ENCODE measurements at regions not wholly inside any gene's neighbourhood (a gene's known extent, or its start where the extent isn't known, plus 50 kb on each side); places are given as distances from the start of the nearest gene placed in this dataset.

- Histone ChIP-seq H3K4me3 (ENCODE audit: low read length) (no peak overlapping the region), H3K4me1 (ENCODE audit: control insufficient read depth, insufficient read depth, low read length) (no peaks in the 10 kb centered on the region), H3K9ac (ENCODE audit: low read depth, low read length) (no peak overlapping the region), H3K27me3 (ENCODE audit: control insufficient read depth, insufficient read depth, low read length) (no peaks in the 10 kb centered on the region), H3K36me3 (ENCODE audit: insufficient read depth, low read length) (no peaks in the 10 kb centered on the region), H3K4me2 (ENCODE audit: low read length) (no peak overlapping the region), H3K9me3 (replicated peaks; ENCODE audit: low read length) (peaks cover 5% of the 10 kb centered on the region)
Observed at GRCh38 chr12:115043079-115043478, 359.1 kb upstream of the TBX3 start.

- H3K4me3 ChIP-seq (ENCODE audit: low read length), result no peak overlapping the region
- peaks cover 5% of the 10 kb centered on the region for H3K9me3 ChIP-seq (replicated peaks; ENCODE audit: low read length)
- H3K4me1 ChIP-seq (ENCODE audit: control insufficient read depth, insufficient read depth, low read length), result no peaks in the 10 kb centered on the region
- no peak overlapping the region for H3K4me2 ChIP-seq (ENCODE audit: low read length)
- no peaks in the 10 kb centered on the region for H3K36me3 ChIP-seq (ENCODE audit: insufficient read depth, low read length)
- no peaks in the 10 kb centered on the region for H3K27me3 ChIP-seq (ENCODE audit: control insufficient read depth, insufficient read depth, low read length)
- no peak overlapping the region for H3K9ac ChIP-seq (ENCODE audit: low read depth, low read length)
Observed at GRCh38 chr12:115042341-115042740, 358.4 kb upstream of the TBX3 start.

- Histone ChIP-seq H3K4me2 (ENCODE audit: low read length) (no peak overlapping the region), H3K9me3 (replicated peaks; ENCODE audit: low read length) (peaks cover 5% of the 10 kb centered on the region), H3K36me3 (ENCODE audit: insufficient read depth, low read length) (no peaks in the 10 kb centered on the region), H3K4me1 (ENCODE audit: control insufficient read depth, insufficient read depth, low read length) (no peaks in the 10 kb centered on the region), H3K4me3 (ENCODE audit: low read length) (no peak overlapping the region), H3K27me3 (ENCODE audit: control insufficient read depth, insufficient read depth, low read length) (no peaks in the 10 kb centered on the region), H3K9ac (ENCODE audit: low read depth, low read length) (no peak overlapping the region)
Observed at GRCh38 chr12:115037830-115038229, 353.9 kb upstream of the TBX3 start.

GRCh38 chr12:115035535-115036107, 351.6 kb upstream of the TBX3 start:
- no peaks in the 10 kb centered on the region for H3K36me3 ChIP-seq (ENCODE audit: insufficient read depth, low read length)
- H3K4me2 ChIP-seq (ENCODE audit: low read length), result no peak overlapping the region
- H3K27me3 ChIP-seq (ENCODE audit: control insufficient read depth, insufficient read depth, low read length), result no peaks in the 10 kb centered on the region
- no peak overlapping the region for H3K4me3 ChIP-seq (ENCODE audit: low read length)
- H3K9ac ChIP-seq (ENCODE audit: low read depth, low read length), result no peak overlapping the region
- H3K4me1 ChIP-seq (ENCODE audit: control insufficient read depth, insufficient read depth, low read length), result no peaks in the 10 kb centered on the region
- H3K9me3 ChIP-seq (replicated peaks; ENCODE audit: low read length), result no peaks in the 10 kb centered on the region

GRCh38 chr12:115032521-115032920, 348.5 kb upstream of the TBX3 start:
- Histone ChIP-seq H3K9me3 (replicated peaks; ENCODE audit: low read length) (no peaks in the 10 kb centered on the region), H3K9ac (ENCODE audit: low read depth, low read length) (no peak overlapping the region), H3K36me3 (ENCODE audit: insufficient read depth, low read length) (no peaks in the 10 kb centered on the region), H3K4me2 (ENCODE audit: low read length) (no peak overlapping the region), H3K4me1 (ENCODE audit: control insufficient read depth, insufficient read depth, low read length) (no peaks in the 10 kb centered on the region), H3K4me3 (ENCODE audit: low read length) (no peak overlapping the region), H3K27me3 (ENCODE audit: control insufficient read depth, insufficient read depth, low read length) (no peaks in the 10 kb centered on the region)

GRCh38 chr12:115030017-115030416, 346.0 kb upstream of the TBX3 start:
- Histone ChIP-seq H3K4me3 (ENCODE audit: low read length) (no peak overlapping the region), H3K27me3 (ENCODE audit: control insufficient read depth, insufficient read depth, low read length) (no peaks in the 10 kb centered on the region), H3K4me1 (ENCODE audit: control insufficient read depth, insufficient read depth, low read length) (no peaks in the 10 kb centered on the region), H3K9me3 (replicated peaks; ENCODE audit: low read length) (no peaks in the 10 kb centered on the region), H3K4me2 (ENCODE audit: low read length) (no peak overlapping the region), H3K9ac (ENCODE audit: low read depth, low read length) (no peak overlapping the region), H3K36me3 (ENCODE audit: insufficient read depth, low read length) (no peaks in the 10 kb centered on the region)

- H3K9ac ChIP-seq (ENCODE audit: low read depth, low read length), result no peak overlapping the region
- no peak overlapping the region for H3K4me3 ChIP-seq (ENCODE audit: low read length)
- peaks cover 6% of the 10 kb centered on the region for H3K4me1 ChIP-seq (ENCODE audit: control insufficient read depth, insufficient read depth, low read length)
- no peaks in the 10 kb centered on the region for H3K36me3 ChIP-seq (ENCODE audit: insufficient read depth, low read length)
- H3K4me2 ChIP-seq (ENCODE audit: low read length), result no peak overlapping the region
- no peaks in the 10 kb centered on the region for H3K9me3 ChIP-seq (replicated peaks; ENCODE audit: low read length)
- H3K27me3 ChIP-seq (ENCODE audit: control insufficient read depth, insufficient read depth, low read length), result no peaks in the 10 kb centered on the region
Observed at GRCh38 chr12:115024531-115024930, 340.6 kb upstream of the TBX3 start.

GRCh38 chr12:115023279-115024265, 339.6 kb upstream of the TBX3 start:
- Histone ChIP-seq H3K9ac (ENCODE audit: low read depth, low read length) (no peak overlapping the region), H3K9me3 (replicated peaks; ENCODE audit: low read length) (no peaks in the 10 kb centered on the region), H3K36me3 (ENCODE audit: insufficient read depth, low read length) (no peaks in the 10 kb centered on the region), H3K4me1 (ENCODE audit: control insufficient read depth, insufficient read depth, low read length) (peaks cover 6% of the 10 kb centered on the region), H3K4me2 (ENCODE audit: low read length) (no peak overlapping the region), H3K4me3 (ENCODE audit: low read length) (no peak overlapping the region), H3K27me3 (ENCODE audit: control insufficient read depth, insufficient read depth, low read length) (no peaks in the 10 kb centered on the region)

- no peak overlapping the region for H3K4me3 ChIP-seq (ENCODE audit: low read length)
Observed at GRCh38 chr12:115020091-115020490, 336.1 kb upstream of the TBX3 start.

GRCh38 chr12:115017346-115017745, 333.4 kb upstream of the TBX3 start:
- H3K9me3 ChIP-seq (replicated peaks; ENCODE audit: low read length), result no peaks in the 10 kb centered on the region
- no peaks in the 10 kb centered on the region for H3K4me1 ChIP-seq (ENCODE audit: control insufficient read depth, insufficient read depth, low read length)
- H3K27me3 ChIP-seq (ENCODE audit: control insufficient read depth, insufficient read depth, low read length), result no peaks in the 10 kb centered on the region
- no peak overlapping the region for H3K4me3 ChIP-seq (ENCODE audit: low read length)
- no peaks in the 10 kb centered on the region for H3K36me3 ChIP-seq (ENCODE audit: insufficient read depth, low read length)
- no peak overlapping the region for H3K9ac ChIP-seq (ENCODE audit: low read depth, low read length)
- H3K4me2 ChIP-seq (ENCODE audit: low read length), result no peak overlapping the region

More at GRCh38 chr12:115020091-115020490, 336.1 kb upstream of the TBX3 start:
- no peak overlapping the region for H3K9ac ChIP-seq (ENCODE audit: low read depth, low read length)
- peaks cover 6% of the 10 kb centered on the region for H3K4me1 ChIP-seq (ENCODE audit: control insufficient read depth, insufficient read depth, low read length)
- no peaks in the 10 kb centered on the region for H3K9me3 ChIP-seq (replicated peaks; ENCODE audit: low read length)
- H3K36me3 ChIP-seq (ENCODE audit: insufficient read depth, low read length), result no peaks in the 10 kb centered on the region
- H3K27me3 ChIP-seq (ENCODE audit: control insufficient read depth, insufficient read depth, low read length), result no peaks in the 10 kb centered on the region
- H3K4me2 ChIP-seq (ENCODE audit: low read length), result no peak overlapping the region

GRCh38 chr12:115013236-115013981, 329.4 kb upstream of the TBX3 start:
- Histone ChIP-seq H3K9ac (ENCODE audit: low read depth, low read length) (no peak overlapping the region), H3K36me3 (ENCODE audit: insufficient read depth, low read length) (no peaks in the 10 kb centered on the region), H3K27me3 (ENCODE audit: control insufficient read depth, insufficient read depth, low read length) (no peaks in the 10 kb centered on the region), H3K4me2 (ENCODE audit: low read length) (no peak overlapping the region), H3K4me3 (ENCODE audit: low read length) (no peak overlapping the region), H3K4me1 (ENCODE audit: control insufficient read depth, insufficient read depth, low read length) (no peaks in the 10 kb centered on the region), H3K9me3 (replicated peaks; ENCODE audit: low read length) (no peaks in the 10 kb centered on the region)

Measured in skeletal muscle satellite cell (primary cell).